Endothelial cell of umbilical vein (primary cell): ENCODE measurements at regions not wholly inside any gene's neighbourhood (a gene's known extent, or its start where the extent isn't known, plus 50 kb on each side); places are given as distances from the start of the nearest gene placed in this dataset.

Source experiments
- BruUV-seq: library from RNA; stranded (reverse); fragments of 400-500 nt; replicated peaks from 2 replicates; lab custom pipeline; 2021; lab: Mats Ljungman, UMichigan
- CTCF ChIA-PET: fragments of 300-600, 350-600 bp; sonication (Branson Sonifier 250); formaldehyde crosslinking; loops from one replicate; lab custom pipeline; 2021; ENCODE audit warnings: antibody characterized with exemption, inconsistent platforms; lab: Charles Lee
- POLR2A ChIA-PET: fragments of 300-600, 350-600 bp; sonication (Branson Sonifier 250); formaldehyde crosslinking; loops from one replicate; lab custom pipeline; 2021; ENCODE audit warnings: antibody characterized with exemption, inconsistent platforms; lab: Charles Lee
- DNase-seq: peaks from one replicate; pipeline ENCODE4 v3.0.0-alpha.2; 2011; ENCODE audit warnings: low read depth, low spot score
- FAIRE-seq: peaks from 2 replicates; lab custom pipeline; 2011; peaks lifted over from hg19 to GRCh38; lab: Jason Lieb, UNC
- H2AFZ ChIP-seq: 2 replicates; pipeline ENCODE4 v1.6.0; 2012; ENCODE audit warnings: low read depth, low read length, control low read depth, inconsistent platforms
- H3K27ac ChIP-seq: 2 replicates; pipeline ENCODE4 v1.5.1; 2011; ENCODE audit warnings: low read depth, mild to moderate bottlenecking, control low read depth, low read length, moderate library complexity; ENCODE audit not compliant: insufficient read depth
- H3K27me3 ChIP-seq, 2 experiments: 2 replicates each; pipeline versions ENCODE4 v1.6.0 to v1.6.1; 2011; ENCODE audit warnings: low read length in 2 of 2, mixed read lengths in 1 of 2; ENCODE audit not compliant: control insufficient read depth in 2 of 2, insufficient read depth in 2 of 2
- H3K36me3 ChIP-seq, 2 experiments: 2 replicates in 1 of 2; 3 replicates in 1 of 2; pipeline ENCODE4 v1.5.1; 2011; ENCODE audit warnings: low read length in 2 of 2, mild to moderate bottlenecking in 1 of 2, moderate library complexity in 1 of 2; ENCODE audit not compliant: control insufficient read depth in 2 of 2, insufficient read depth in 2 of 2; ENCODE audit errors: extremely low read depth in 1 of 2
- H3K4me1 ChIP-seq: 3 replicates; pipeline ENCODE4 v1.5.1; 2011; ENCODE audit warnings: mild to moderate bottlenecking, low read length; ENCODE audit not compliant: control insufficient read depth, insufficient read depth; ENCODE audit errors: extremely low read depth
- H3K4me2 ChIP-seq: 2 replicates; pipeline ENCODE4 v1.6.1; 2011; ENCODE audit warnings: low read length, control low read depth, mixed read lengths; ENCODE audit not compliant: insufficient read depth
- H3K4me3 ChIP-seq, 3 experiments: fragments of 200-600 bp in 1 of 3; sonication (generic), shearing (Covaris generic) in 1 of 3; replicated peaks in 1 of 3; 2 replicates each; pipeline ENCODE4 v1.5.1; 2011 to 2016; ENCODE audit warnings: control low read depth in 3 of 3, low read length in 3 of 3, mild to moderate bottlenecking in 2 of 3, inconsistent platforms in 1 of 3, low read depth in 1 of 3, moderate library complexity in 1 of 3; ENCODE audit not compliant: insufficient read depth in 1 of 3
- H3K79me2 ChIP-seq: 2 replicates; pipeline ENCODE4 v1.6.0; 2012; ENCODE audit warnings: low read length, inconsistent platforms; ENCODE audit not compliant: control insufficient read depth, insufficient read depth
- H3K9ac ChIP-seq: replicated peaks from 2 replicates; pipeline ENCODE3; 2011; ENCODE audit warnings: low read length, control low read depth; ENCODE audit not compliant: insufficient read depth; ENCODE audit errors: extremely low read depth
- H3K9me1 ChIP-seq: replicated peaks from 3 replicates; pipeline ENCODE4 v1.6.0; 2011; ENCODE audit warnings: mild to moderate bottlenecking, low read length; ENCODE audit not compliant: control insufficient read depth, insufficient read depth; ENCODE audit errors: extremely low read depth
- H3K9me3 ChIP-seq: replicated peaks from 2 replicates; pipeline ENCODE4 v1.5.1; 2012; ENCODE audit warnings: low read length, inconsistent platforms; ENCODE audit not compliant: control insufficient read depth, insufficient read depth
- H4K20me1 ChIP-seq: replicated peaks from 2 replicates; pipeline ENCODE3; 2011; ENCODE audit warnings: mild to moderate bottlenecking, low read length; ENCODE audit not compliant: control insufficient read depth, insufficient read depth; ENCODE audit errors: extremely low read depth
- EZH2 ChIP-seq: IDR thresholded peaks from 2 replicates; pipeline ENCODE4 v1.6.1; 2012; ENCODE audit warnings: borderline replicate concordance, low read depth, mild to moderate bottlenecking, moderate library complexity, low read length, inconsistent platforms; ENCODE audit not compliant: severe bottlenecking
- FOS ChIP-seq: IDR thresholded peaks from 2 replicates; pipeline ENCODE4 v1.6.1; 2011; ENCODE audit warnings: mild to moderate bottlenecking, low read length, moderate library complexity, borderline replicate concordance; ENCODE audit not compliant: insufficient read depth
- GATA2 ChIP-seq: IDR thresholded peaks from 2 replicates; pipeline ENCODE4 v1.7.0; 2011; ENCODE audit warnings: low read depth, mild to moderate bottlenecking, moderate library complexity, mixed read lengths, low read length; ENCODE audit not compliant: insufficient read length, insufficient read depth
- JUN ChIP-seq: IDR thresholded peaks from 2 replicates; pipeline ENCODE4 v1.6.1; 2011; ENCODE audit warnings: borderline replicate concordance, low read depth; ENCODE audit not compliant: insufficient read length, insufficient read depth
- MAX ChIP-seq: IDR thresholded peaks from 2 replicates; pipeline ENCODE4 v1.6.1; 2011; ENCODE audit not compliant: insufficient read depth, insufficient read length
- MYC ChIP-seq: IDR thresholded peaks from one replicate; pipeline ENCODE4 v1.6.1; 2011; ENCODE audit warnings: mild to moderate bottlenecking, low read depth, low read length
- POLR2A ChIP-seq: IDR thresholded peaks from 2 replicates; pipeline ENCODE4 v1.6.1; 2012; ENCODE audit warnings: low read depth, mild to moderate bottlenecking, control low read depth, low read length
- POLR2AphosphoS5 ChIP-seq: IDR thresholded peaks from 2 replicates; pipeline ENCODE4 v1.6.1; 2012; ENCODE audit warnings: low read depth, mild to moderate bottlenecking, control low read depth, low read length, moderate library complexity; ENCODE audit not compliant: insufficient read depth
- dilution Hi-C: fragments of 300-500 bp; cut with MboI; formaldehyde crosslinking; loops from one replicate; pipeline ENCODE4 v1.15.0; 2019; ENCODE audit warnings: low sequenced_read_pairs; ENCODE audit not compliant: extremely low pct_ligation_motif_present
- intact Hi-C: fragments of 100-400 bp; cut with micrococcal nuclease; formaldehyde crosslinking; loops from one replicate; pipeline ENCODE4 v1.10.0; 2022
- TF ChIP-seq, protein P1 (sequence below), 2 donors: IDR thresholded peaks; 1 replicate in 1 of 2; 2 replicates in 1 of 2; pipeline ENCODE4 v1.5.1; 2011; ENCODE audit warnings: low read length in 2 of 2, mild to moderate bottlenecking in 2 of 2, moderate library complexity in 2 of 2, control low read depth in 1 of 2, inconsistent platforms in 1 of 2, low read depth in 1 of 2; ENCODE audit not compliant: insufficient read depth in 1 of 2; ENCODE audit errors: extremely low read depth in 1 of 2

- dilution Hi-C loops, result no loop called here
- no peaks in the 10 kb centered on the region for H3K36me3 ChIP-seq
- FAIRE-seq, result no peak
- H3K4me1 ChIP-seq, result no peaks in the 10 kb centered on the region
- no peaks in the 10 kb centered on the region for H3K9me3 ChIP-seq
- no peak for DNase-seq
- no peak overlapping the region for H2AFZ ChIP-seq
- H3K9me1 ChIP-seq, result no peaks in the 10 kb centered on the region
- no peak overlapping the region for H3K4me2 ChIP-seq
- TF ChIP-seq GATA2 (no peak), POLR2A (no peak), POLR2AphosphoS5 (no peak), MAX (no peak), MYC (no peak), FOS (no peak), EZH2 (no peak), JUN (no peak)
- TF ChIP-seq, protein P1, sequence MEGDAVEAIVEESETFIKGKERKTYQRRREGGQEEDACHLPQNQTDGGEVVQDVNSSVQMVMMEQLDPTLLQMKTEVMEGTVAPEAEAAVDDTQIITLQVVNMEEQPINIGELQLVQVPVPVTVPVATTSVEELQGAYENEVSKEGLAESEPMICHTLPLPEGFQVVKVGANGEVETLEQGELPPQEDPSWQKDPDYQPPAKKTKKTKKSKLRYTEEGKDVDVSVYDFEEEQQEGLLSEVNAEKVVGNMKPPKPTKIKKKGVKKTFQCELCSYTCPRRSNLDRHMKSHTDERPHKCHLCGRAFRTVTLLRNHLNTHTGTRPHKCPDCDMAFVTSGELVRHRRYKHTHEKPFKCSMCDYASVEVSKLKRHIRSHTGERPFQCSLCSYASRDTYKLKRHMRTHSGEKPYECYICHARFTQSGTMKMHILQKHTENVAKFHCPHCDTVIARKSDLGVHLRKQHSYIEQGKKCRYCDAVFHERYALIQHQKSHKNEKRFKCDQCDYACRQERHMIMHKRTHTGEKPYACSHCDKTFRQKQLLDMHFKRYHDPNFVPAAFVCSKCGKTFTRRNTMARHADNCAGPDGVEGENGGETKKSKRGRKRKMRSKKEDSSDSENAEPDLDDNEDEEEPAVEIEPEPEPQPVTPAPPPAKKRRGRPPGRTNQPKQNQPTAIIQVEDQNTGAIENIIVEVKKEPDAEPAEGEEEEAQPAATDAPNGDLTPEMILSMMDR (IDR thresholded peaks at IDR 0.05; ENCODE audit: extremely low read depth in 1 of 2, insufficient read depth in 1 of 2, low read depth in 1 of 2, low read length in 2 of 2), result no peak
- no peak overlapping the region for H3K4me3 ChIP-seq
- H3K79me2 ChIP-seq, result no peaks in the 10 kb centered on the region
- no peak overlapping the region for H3K27ac ChIP-seq
- ChIA-PET POLR2A (no interaction called here), CTCF (no interaction called here)
- BruUV-seq, result no TSS peak
- intact Hi-C loops, result no loop called here
- H3K27me3 ChIP-seq, result no peaks in the 10 kb centered on the region
- H3K9ac ChIP-seq, result no peak overlapping the region
- no peaks in the 10 kb centered on the region for H4K20me1 ChIP-seq
Measured at GRCh38 chr18:68435581-68435980, 279.3 kb downstream of the TMX3 start.
